ENCODE measurements at regions not wholly inside any gene's neighbourhood (a gene's known extent, or its start where the extent isn't known, plus 50 kb on each side); places are given as distances from the start of the nearest gene placed in this dataset.
"Not testable (repeated sequence)": the region's sequence is repeated elsewhere in the genome, so short reads cannot be mapped to it uniquely, and the experiment has no call there.

- DNase-seq (ENCODE audit: low read depth in 2 of 2): no peak
Observed at GRCh38 chr18:8989855-8990254, 112.6 kb upstream of the NDUFV2 start.

GRCh38 chr18:8990276-8991031, 112.0 kb upstream of the NDUFV2 start:
- DNase-seq (ENCODE audit: low read depth in 2 of 2): no peak

- peak; percentile 89 to 91 for DNase-seq (ENCODE audit: low read depth in 2 of 2)
Observed at GRCh38 chr18:8991155-8991554, 111.3 kb upstream of the NDUFV2 start.

GRCh38 chr18:8992500-8992899, 110.0 kb upstream of the NDUFV2 start:
- DNase-seq (ENCODE audit: low read depth in 2 of 2): not testable (repeated sequence)

GRCh38 chr18:8994603-8995002, 107.9 kb upstream of the NDUFV2 start:
- DNase-seq (ENCODE audit: low read depth in 2 of 2): no peak

- DNase-seq (ENCODE audit: low read depth in 2 of 2): no peak
Observed at GRCh38 chr18:8995096-8995495, 107.4 kb upstream of the NDUFV2 start.

- no peak for DNase-seq (ENCODE audit: low read depth in 2 of 2)
Observed at GRCh38 chr18:8996771-8997432, 105.6 kb upstream of the NDUFV2 start.

GRCh38 chr18:8997634-8998033, 104.9 kb upstream of the NDUFV2 start:
- no peak for DNase-seq (ENCODE audit: low read depth in 2 of 2)

GRCh38 chr18:8998481-8999217, 103.8 kb upstream of the NDUFV2 start:
- DNase-seq (ENCODE audit: low read depth in 2 of 2): peak; percentile 50 to 54

GRCh38 chr18:8999872-9000271, 102.6 kb upstream of the NDUFV2 start:
- DNase-seq (ENCODE audit: low read depth in 2 of 2): no peak

GRCh38 chr18:9000733-9001132, 101.8 kb upstream of the NDUFV2 start:
- peak; percentile 41 to 45 for DNase-seq (ENCODE audit: low read depth in 2 of 2)

- peak; percentile 42 to 43 for DNase-seq (ENCODE audit: low read depth in 2 of 2)
Observed at GRCh38 chr18:9001209-9001608, 101.3 kb upstream of the NDUFV2 start.

GRCh38 chr18:9003406-9004100, 98.9 kb upstream of the NDUFV2 start:
- no peak for DNase-seq (ENCODE audit: low read depth in 2 of 2)

GRCh38 chr18:9004308-9004707, 98.2 kb upstream of the NDUFV2 start:
- not testable (repeated sequence) for DNase-seq (ENCODE audit: low read depth in 2 of 2)

GRCh38 chr18:9007700-9008099, 94.8 kb upstream of the NDUFV2 start:
- not testable (repeated sequence) for DNase-seq (ENCODE audit: low read depth in 2 of 2)

- no peak for DNase-seq (ENCODE audit: low read depth in 2 of 2)
Observed at GRCh38 chr18:9008200-9008708, 94.2 kb upstream of the NDUFV2 start.

GRCh38 chr18:9008709-9009635, 93.5 kb upstream of the NDUFV2 start:
- no peak for DNase-seq (ENCODE audit: low read depth in 2 of 2)

- no peak for DNase-seq (ENCODE audit: low read depth in 2 of 2)
Observed at GRCh38 chr18:9009703-9010488, 92.6 kb upstream of the NDUFV2 start.

GRCh38 chr18:9011431-9011830, 91.1 kb upstream of the NDUFV2 start:
- DNase-seq (ENCODE audit: low read depth in 2 of 2): no peak

GRCh38 chr18:9013926-9014373, 88.5 kb upstream of the NDUFV2 start:
- DNase-seq (ENCODE audit: low read depth in 2 of 2): no peak

Data from fibroblast of skin of left quadriceps (primary cell).